ES-I3 (cell line): ENCODE measurements at regions not wholly inside any gene's neighbourhood (a gene's known extent, or its start where the extent isn't known, plus 50 kb on each side); places are given as distances from the start of the nearest gene placed in this dataset.
"Not testable (repeated sequence)": the region's sequence is repeated elsewhere in the genome, so short reads cannot be mapped to it uniquely, and the experiment has no call there.

Source experiments
- H3K36me3 ChIP-seq: 2 replicates; pipeline ENCODE4 v1.6.1; 2013; ENCODE audit warnings: mild to moderate bottlenecking, low read length, control low read depth, moderate library complexity; ENCODE audit not compliant: insufficient read depth
- H3K4me1 ChIP-seq: 2 replicates; pipeline ENCODE4 v1.6.1; 2013; ENCODE audit warnings: mild to moderate bottlenecking, control low read depth, low read length; ENCODE audit not compliant: insufficient read depth
- H3K9ac ChIP-seq: 2 replicates; pipeline ENCODE4 v1.6.1; 2013; ENCODE audit warnings: low read depth, mild to moderate bottlenecking, low read length, moderate library complexity
- H3K9me3 ChIP-seq: 2 replicates; pipeline ENCODE4 v1.6.1; 2013; ENCODE audit warnings: mild to moderate bottlenecking, low read length, moderate library complexity; ENCODE audit not compliant: control insufficient read depth, insufficient read depth

- not testable (repeated sequence) for H3K9me3 ChIP-seq, H3K4me1 ChIP-seq, H3K9ac ChIP-seq, H3K36me3 ChIP-seq
Measured at GRCh38 chr7:91480470-91480869, 216.2 kb downstream of the FZD1 start.

DNA sequence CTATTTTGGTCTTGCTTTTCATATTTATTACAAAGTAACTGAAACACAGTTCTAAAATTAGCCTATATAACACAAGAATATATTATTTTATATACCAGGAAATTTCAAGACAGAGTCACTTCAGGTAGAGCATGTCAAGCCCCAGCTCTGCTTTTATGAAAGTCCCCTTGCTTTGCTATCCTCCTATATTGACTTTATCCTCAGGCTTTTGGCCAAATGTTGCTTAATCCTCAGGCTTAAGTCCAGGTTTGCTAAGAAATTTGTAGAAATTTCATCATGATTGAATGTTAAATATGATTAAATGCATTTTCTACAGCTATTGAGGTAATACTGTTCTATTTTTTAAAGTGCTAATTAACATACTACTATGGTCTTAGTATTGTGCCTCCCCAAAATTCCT is 227.6 kb downstream of the FZD1 start:
- Histone ChIP-seq H3K9me3 (no peaks in the 10 kb centered on the region), H3K36me3 (no peaks in the 10 kb centered on the region), H3K4me1 (no peaks in the 10 kb centered on the region), H3K9ac (no peak overlapping the region)

GRCh38 chr7:91492317-91492716 is 228.1 kb downstream of the FZD1 start:
- no peak overlapping the region for H3K9ac ChIP-seq
- H3K36me3 ChIP-seq, result no peaks in the 10 kb centered on the region
- H3K4me1 ChIP-seq, result no peaks in the 10 kb centered on the region
- no peaks in the 10 kb centered on the region for H3K9me3 ChIP-seq

DNA sequence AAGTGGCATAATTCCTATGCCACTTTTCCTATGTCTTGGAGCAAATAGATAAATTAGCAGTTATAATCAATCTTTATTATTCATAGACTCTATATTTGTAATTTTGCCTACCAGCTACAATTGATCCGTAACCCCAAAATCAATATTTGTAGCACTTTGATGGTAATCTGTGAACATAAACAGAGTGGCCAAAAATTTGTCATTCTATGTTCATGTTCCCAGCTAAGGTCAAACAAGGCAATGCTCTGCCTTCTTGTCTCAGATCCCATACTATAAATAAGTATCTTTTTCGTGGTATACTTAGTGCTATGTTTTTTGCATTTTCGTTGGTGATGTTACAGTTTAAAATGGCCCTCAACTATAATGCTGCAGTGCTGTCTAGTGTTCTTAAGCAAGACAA is 228.5 kb downstream of the FZD1 start:
- Histone ChIP-seq H3K4me1 (no peaks in the 10 kb centered on the region), H3K9ac (no peak overlapping the region), H3K9me3 (no peaks in the 10 kb centered on the region), H3K36me3 (no peaks in the 10 kb centered on the region)

- H3K36me3 ChIP-seq, result no peaks in the 10 kb centered on the region
- no peak overlapping the region for H3K9ac ChIP-seq
- no peaks in the 10 kb centered on the region for H3K4me1 ChIP-seq
- no peaks in the 10 kb centered on the region for H3K9me3 ChIP-seq
Measured at GRCh38 chr7:91494450-91494849, 230.2 kb downstream of the FZD1 start.

DNA sequence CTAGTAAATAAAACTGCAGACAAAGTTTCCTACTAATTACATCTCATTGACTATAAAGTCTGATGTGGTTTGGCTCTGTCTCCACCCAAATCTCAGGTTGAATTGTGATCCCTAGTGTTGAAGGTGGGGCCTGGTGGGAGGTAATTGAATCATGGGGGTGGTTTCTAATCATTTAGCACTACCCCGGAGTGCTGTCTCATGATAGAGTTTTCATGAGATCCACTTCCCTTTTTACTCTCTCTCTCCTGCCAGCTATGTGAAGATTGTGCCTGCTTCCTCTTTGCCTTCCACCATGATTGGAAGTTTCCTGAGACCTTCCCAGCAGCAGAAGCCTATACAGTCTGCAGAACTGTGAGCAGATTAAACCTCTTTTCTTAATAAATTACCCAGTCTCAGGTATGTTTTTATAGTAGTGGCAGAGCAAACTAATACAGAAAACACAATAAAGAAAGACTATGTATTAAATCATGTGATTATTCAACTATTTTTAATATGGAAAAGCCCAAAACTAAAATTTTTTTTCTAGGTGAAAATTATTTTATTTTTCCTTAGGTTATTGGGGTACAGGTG is 232.1 kb downstream of the FZD1 start:
- no peaks in the 10 kb centered on the region for H3K9me3 ChIP-seq
- H3K4me1 ChIP-seq, result no peaks in the 10 kb centered on the region
- H3K9ac ChIP-seq, result no peak overlapping the region

DNA sequence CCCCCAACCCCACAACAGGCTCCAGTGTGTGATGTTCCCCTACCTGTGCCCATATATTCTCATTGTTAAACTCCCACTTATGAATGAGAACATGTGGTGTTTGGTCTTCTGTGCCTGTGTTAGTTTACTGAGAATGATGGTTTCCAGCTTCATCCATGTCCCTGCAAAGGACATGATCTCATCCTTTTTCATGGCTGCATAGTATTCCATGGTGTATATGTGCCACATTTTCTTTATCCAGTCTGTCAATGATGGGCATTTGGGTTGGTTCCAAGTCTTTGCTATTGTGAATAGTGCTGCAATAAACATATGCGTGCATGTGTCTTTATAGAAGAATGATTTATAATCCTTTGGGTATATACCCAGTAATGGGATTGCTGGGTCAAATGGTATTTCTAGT is 233.0 kb downstream of the FZD1 start:
- H3K4me1 ChIP-seq, H3K9me3 ChIP-seq, H3K36me3 ChIP-seq, H3K9ac ChIP-seq: not testable (repeated sequence)

More for the DNA sequence above, 232.1 kb downstream of the FZD1 start:
- no peaks in the 10 kb centered on the region for H3K36me3 ChIP-seq

- Histone ChIP-seq H3K9ac (no peak overlapping the region), H3K9me3 (no peaks in the 10 kb centered on the region), H3K36me3 (no peaks in the 10 kb centered on the region), H3K4me1 (no peaks in the 10 kb centered on the region)
Measured at GRCh38 chr7:91503934-91504555, 239.8 kb downstream of the FZD1 start.

GRCh38 chr7:91504919-91505318 is 240.7 kb downstream of the FZD1 start:
- Histone ChIP-seq H3K36me3 (no peaks in the 10 kb centered on the region), H3K9ac (no peak overlapping the region), H3K4me1 (no peaks in the 10 kb centered on the region), H3K9me3 (no peaks in the 10 kb centered on the region)

DNA sequence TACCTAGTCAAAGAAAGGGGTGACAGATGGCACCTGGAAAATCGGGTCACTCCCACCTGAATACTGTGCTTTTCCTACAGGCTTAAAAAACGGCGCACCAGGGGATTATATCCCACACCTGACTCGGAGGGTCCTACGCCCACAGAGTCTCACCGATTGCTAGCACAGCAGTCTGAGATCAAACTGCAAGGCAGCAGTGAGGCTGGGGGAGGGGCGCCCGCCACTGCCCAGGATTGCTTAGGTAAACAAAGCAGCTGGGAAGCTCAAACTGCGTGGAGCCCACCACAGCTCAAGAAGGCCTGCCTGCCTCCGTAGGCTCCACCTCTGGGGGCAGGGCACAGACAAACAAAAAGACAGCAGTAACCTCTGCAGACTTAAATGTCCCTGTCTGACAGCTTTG is 242.7 kb downstream of the FZD1 start:
- not testable (repeated sequence) for H3K4me1 ChIP-seq, H3K36me3 ChIP-seq, H3K9me3 ChIP-seq, H3K9ac ChIP-seq

- H3K9me3 ChIP-seq, H3K36me3 ChIP-seq, H3K9ac ChIP-seq, H3K4me1 ChIP-seq: not testable (repeated sequence)
Measured at GRCh38 chr7:91511861-91512260, 247.6 kb downstream of the FZD1 start.

GRCh38 chr7:91512958-91513357 is 248.7 kb downstream of the FZD1 start:
- Histone ChIP-seq H3K9me3 (no peaks in the 10 kb centered on the region), H3K36me3 (no peaks in the 10 kb centered on the region), H3K9ac (no peak overlapping the region), H3K4me1 (no peaks in the 10 kb centered on the region)

GRCh38 chr7:91514591-91514990 is 250.4 kb downstream of the FZD1 start:
- Histone ChIP-seq H3K9ac (no peak overlapping the region), H3K36me3 (no peaks in the 10 kb centered on the region), H3K4me1 (no peaks in the 10 kb centered on the region), H3K9me3 (no peaks in the 10 kb centered on the region)

- no peaks in the 10 kb centered on the region for H3K4me1 ChIP-seq
- no peaks in the 10 kb centered on the region for H3K9me3 ChIP-seq
- H3K36me3 ChIP-seq, result no peaks in the 10 kb centered on the region
- no peak overlapping the region for H3K9ac ChIP-seq
Measured at GRCh38 chr7:91515961-91516360, 251.7 kb downstream of the FZD1 start.

DNA sequence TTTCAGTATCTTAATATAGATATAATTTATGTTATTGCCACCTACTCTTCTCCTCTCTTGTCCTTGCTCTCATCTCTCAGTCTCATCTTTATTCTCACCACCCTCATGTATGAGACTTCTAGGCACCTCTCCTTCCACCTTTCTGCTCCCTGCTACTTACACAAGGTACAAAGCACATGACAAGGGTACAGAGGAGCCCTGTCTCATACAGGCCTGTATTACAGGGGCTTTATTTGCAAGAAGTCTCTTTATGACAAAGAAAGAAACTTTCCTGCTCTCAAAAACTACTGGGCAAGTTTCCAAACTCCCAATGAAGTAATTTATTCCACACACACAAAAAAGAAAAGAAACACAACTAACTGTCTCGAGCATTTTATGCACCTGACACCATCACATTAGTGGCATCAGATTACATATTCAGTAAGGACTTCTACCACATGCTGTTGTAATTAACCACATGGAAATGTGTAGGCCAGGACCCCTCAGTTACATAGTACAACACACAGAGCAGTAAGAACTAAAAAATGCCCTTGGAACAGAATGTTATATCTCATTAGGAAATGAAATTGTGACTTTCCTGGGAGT is 253.1 kb downstream of the FZD1 start:
- H3K9me3 ChIP-seq, result no peaks in the 10 kb centered on the region
- H3K9ac ChIP-seq, result no peak overlapping the region
- H3K4me1 ChIP-seq, result no peaks in the 10 kb centered on the region
- H3K36me3 ChIP-seq, result no peaks in the 10 kb centered on the region
